GM21515 (cell line): ENCODE measurements at regions not wholly inside any gene's neighbourhood (a gene's known extent, or its start where the extent isn't known, plus 50 kb on each side); places are given as distances from the start of the nearest gene placed in this dataset.
"Not testable (repeated sequence)": the region's sequence is repeated elsewhere in the genome, so short reads cannot be mapped to it uniquely, and the experiment has no call there.

ENCODE experiments used
- ATAC-seq: cut with Tn5 transposase; IDR thresholded peaks from one replicate; pipeline ENCODE4 v1.9.1; 2021; ENCODE audit not compliant: unreplicated experiment

GRCh38 chr2:3899536-3900155 lies 196.3 kb downstream of the DCDC2C start:
- no peak for ATAC-seq

- ATAC-seq: no peak
These were observed 198.8 kb downstream of the DCDC2C start for GRCh38 chr2:3902131-3902530.

GRCh38 chr2:3904061-3904460 lies 200.7 kb downstream of the DCDC2C start:
- no peak for ATAC-seq

GRCh38 chr2:3908498-3908897 lies 205.1 kb downstream of the DCDC2C start:
- ATAC-seq: not testable (repeated sequence)

- ATAC-seq: no peak
These were observed 208.6 kb downstream of the DCDC2C start for GRCh38 chr2:3911882-3912455.

- no peak for ATAC-seq
These were observed 209.8 kb downstream of the DCDC2C start for GRCh38 chr2:3913166-3913565.

- no peak for ATAC-seq
These were observed 210.9 kb downstream of the DCDC2C start for GRCh38 chr2:3914241-3914640.

- no peak for ATAC-seq
These were observed 223.7 kb downstream of the DCDC2C start for GRCh38 chr2:3927031-3927430.

GRCh38 chr2:3929374-3929773 lies 226.0 kb downstream of the DCDC2C start:
- no peak for ATAC-seq

- no peak for ATAC-seq
These were observed 226.9 kb downstream of the DCDC2C start for GRCh38 chr2:3930246-3930645.

GRCh38 chr2:3940661-3941060 lies 237.3 kb downstream of the DCDC2C start:
- ATAC-seq: no peak

- no peak for ATAC-seq
These were observed 239.5 kb downstream of the DCDC2C start for GRCh38 chr2:3942841-3943240.

- ATAC-seq: no peak
These were observed 240.7 kb downstream of the DCDC2C start for GRCh38 chr2:3944071-3944470.

- ATAC-seq: no peak
These were observed 241.5 kb downstream of the DCDC2C start for GRCh38 chr2:3944841-3945240.

- ATAC-seq: no peak
These were observed 244.8 kb downstream of the DCDC2C start for GRCh38 chr2:3948191-3948590.

GRCh38 chr2:3951131-3951954 lies 248.0 kb downstream of the DCDC2C start:
- ATAC-seq: no peak

- ATAC-seq: no peak
These were observed 249.6 kb downstream of the DCDC2C start for GRCh38 chr2:3952866-3953516.

- no peak for ATAC-seq
These were observed 250.9 kb downstream of the DCDC2C start for GRCh38 chr2:3954261-3954660.

- ATAC-seq: no peak
These were observed 253.0 kb downstream of the DCDC2C start for GRCh38 chr2:3956406-3956805.

GRCh38 chr2:3956892-3957291 lies 253.5 kb downstream of the DCDC2C start:
- ATAC-seq: no peak

GRCh38 chr2:3958465-3958864 lies 255.1 kb downstream of the DCDC2C start:
- ATAC-seq: no peak

- ATAC-seq: no peak
These were observed 255.6 kb downstream of the DCDC2C start for GRCh38 chr2:3958969-3959368.
